HG03432 (cell line): ENCODE measurements at regions not wholly inside any gene's neighbourhood (a gene's known extent, or its start where the extent isn't known, plus 50 kb on each side); places are given as distances from the start of the nearest gene placed in this dataset.
A peak's percentile ranks its signal among the peaks of the same experiment; 100 is the strongest.

Source experiments
- ATAC-seq: cut with Tn5 transposase; IDR thresholded peaks from one replicate; pipeline ENCODE4 v1.9.1; 2021; ENCODE audit warnings: mild to moderate bottlenecking, moderate library complexity; ENCODE audit not compliant: unreplicated experiment

DNA sequence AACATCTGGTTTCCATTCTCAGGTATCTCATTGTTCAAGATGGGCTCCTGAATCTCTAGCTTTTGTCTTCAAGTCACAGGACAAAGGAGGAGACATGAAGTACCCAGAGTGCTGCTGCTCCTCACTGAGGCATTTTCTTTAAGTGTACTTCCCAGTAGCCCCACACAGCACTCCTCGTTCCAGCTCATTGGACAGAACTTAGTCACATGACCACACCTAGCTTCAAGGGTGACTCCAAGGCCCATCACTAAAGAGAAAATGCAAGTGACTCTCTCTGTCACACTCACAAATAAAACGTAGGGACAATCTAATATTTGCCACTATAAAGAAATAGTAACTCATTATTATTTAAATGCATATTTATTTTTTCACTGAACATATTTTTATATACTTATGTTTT, 58.3 kb upstream of the NEUROD6 start:
- ATAC-seq, result no peak

DNA sequence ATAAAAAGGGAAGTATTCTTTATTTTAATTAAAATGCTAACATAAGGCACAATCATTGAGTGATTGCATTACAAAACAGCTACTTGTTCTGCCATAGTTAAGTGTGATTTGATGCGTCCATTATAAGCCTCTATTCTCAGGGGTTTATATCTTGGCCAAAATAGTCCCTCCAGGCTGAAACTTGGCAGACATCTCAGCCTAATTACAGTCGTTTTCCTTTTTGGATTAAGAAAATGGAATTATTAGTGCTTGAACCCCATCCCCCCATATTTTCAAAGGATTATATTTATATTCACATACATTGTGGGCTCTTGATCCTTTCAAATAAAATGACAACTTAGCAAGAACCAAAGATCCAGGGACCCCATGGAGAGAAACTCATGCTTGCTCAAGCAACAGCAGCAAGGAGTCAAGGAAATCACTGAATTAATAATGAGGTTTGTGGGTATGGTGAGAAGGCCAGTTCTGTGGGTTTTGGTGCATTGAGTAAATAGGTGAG, 66.7 kb upstream of the NEUROD6 start:
- ATAC-seq, result no peak

DNA sequence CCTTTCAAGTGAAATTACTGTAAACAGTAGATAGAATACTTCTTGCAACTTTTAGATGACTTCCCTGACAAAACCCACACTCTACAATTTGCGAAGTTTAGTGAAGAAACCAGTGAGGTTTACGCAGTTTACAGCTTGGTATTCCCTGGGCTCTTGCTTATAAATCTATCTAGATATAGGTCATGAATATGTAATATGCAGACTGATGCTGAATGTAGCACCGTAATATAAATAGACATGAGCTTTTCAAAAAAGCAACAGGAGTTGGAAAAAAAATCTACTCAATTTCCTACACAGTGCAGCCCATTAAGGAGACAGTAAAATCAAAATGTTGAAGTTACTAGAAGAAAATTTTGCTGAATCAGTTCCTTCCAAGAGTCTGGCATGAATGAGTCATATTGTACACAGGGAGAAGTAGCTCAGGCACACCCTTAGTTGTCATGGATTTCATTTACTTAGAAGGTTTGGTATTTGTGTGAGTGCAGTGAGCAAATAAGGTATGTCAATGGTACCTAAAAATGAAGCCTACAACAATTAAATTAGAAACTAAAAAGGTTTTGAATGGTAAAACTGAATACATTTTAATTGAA, 67.7 kb upstream of the NEUROD6 start:
- ATAC-seq, result no peak

DNA sequence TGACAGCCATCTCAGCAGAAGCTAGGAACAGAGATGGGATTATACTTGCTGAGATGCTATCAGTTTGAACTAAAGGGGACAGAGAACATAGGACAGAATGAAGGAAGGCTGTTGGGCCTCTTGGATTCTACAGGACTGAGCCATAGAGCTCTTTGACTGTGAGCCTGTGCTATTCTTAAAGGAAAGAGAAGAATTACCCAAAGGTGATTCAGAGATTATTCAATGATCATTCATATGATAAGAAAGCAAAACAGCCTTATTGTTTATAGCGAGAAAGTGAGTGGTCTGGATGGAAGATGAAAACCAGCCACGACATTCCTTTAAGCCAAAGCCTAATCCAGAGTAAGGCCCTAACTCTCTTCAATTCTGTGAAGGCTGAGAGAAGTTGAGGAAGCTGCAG, 69.7 kb upstream of the NEUROD6 start:
- no peak for ATAC-seq

DNA sequence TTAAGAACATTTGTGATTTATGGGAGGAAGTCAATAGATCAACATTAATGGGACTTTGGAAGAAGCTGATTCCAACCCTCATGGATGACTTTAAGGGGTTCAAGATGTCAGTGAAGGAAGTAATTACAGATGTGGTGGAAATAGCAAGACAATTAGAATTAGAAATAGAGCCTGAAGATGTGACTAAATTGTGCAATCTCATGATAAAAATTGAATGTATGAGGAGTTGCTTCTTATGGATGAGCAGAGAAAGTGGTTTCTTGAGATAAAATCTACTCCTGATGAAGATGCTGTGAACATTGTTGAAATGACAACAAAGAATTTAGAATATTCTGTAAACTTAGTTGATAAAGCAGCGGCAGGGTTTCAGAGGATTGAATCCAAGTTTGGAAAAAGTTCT, 70.9 kb upstream of the NEUROD6 start:
- ATAC-seq, result no peak

DNA sequence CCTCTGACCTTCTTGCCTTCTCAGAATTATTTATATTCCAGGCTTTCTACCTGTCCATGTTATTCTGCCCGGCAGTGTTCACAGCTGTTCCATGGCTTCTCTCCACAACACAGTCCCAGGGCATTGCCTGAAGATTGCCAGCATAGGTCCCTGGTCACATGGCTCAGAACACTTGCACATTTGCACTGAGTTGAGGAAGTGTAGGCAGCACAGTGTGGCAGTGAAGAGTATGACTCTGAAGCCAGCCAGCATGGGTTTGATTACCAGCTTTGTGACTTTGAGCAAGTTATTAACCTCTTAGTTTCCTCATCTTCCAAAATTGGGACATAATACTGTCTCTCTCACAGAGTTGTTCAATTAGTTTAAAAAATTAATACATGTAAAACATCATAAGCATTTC, 73.2 kb upstream of the NEUROD6 start:
- no peak for ATAC-seq

DNA sequence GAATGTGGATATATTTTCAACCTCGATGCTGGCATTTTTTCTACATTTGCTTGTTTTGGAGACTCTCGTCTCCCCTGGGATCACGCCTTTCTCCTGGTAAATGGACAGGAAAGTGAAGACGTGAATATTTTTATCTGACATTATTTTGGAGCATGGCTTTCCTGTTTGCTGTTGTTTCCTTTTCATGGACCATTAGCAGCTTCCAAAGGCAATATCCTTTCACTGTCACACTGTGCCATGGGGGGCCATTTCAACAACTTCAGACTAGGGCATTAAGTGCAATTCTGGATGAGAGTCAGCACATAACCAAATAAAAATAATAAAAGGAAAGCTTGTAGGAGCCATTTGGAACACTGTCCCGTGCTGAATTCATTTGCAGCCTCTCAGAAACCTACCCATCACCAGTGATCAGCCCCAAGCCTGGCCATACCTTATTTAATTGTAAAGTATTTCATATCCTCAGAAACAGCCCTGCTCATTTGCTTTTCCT, 75.9 kb upstream of the NEUROD6 start:
- ATAC-seq, result no peak

DNA sequence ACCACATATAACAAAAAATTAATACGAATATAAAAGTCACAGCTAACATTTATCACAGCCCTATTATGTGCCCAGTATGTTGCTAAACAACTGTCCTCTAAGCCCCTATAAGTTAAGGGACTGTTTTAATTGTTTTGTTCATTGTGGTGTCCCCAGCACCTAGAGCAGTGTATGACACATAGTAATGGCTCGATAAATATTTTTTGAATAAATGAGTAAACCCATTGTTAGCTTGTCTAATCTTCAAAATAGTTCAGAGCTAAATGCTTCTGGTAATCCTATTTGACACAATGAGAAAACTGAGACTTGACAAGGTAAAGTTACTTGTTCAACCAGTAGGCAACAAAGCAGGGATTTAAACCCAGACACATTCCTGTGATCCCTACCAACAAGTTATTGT, 78.4 kb upstream of the NEUROD6 start:
- ATAC-seq, result no peak

DNA sequence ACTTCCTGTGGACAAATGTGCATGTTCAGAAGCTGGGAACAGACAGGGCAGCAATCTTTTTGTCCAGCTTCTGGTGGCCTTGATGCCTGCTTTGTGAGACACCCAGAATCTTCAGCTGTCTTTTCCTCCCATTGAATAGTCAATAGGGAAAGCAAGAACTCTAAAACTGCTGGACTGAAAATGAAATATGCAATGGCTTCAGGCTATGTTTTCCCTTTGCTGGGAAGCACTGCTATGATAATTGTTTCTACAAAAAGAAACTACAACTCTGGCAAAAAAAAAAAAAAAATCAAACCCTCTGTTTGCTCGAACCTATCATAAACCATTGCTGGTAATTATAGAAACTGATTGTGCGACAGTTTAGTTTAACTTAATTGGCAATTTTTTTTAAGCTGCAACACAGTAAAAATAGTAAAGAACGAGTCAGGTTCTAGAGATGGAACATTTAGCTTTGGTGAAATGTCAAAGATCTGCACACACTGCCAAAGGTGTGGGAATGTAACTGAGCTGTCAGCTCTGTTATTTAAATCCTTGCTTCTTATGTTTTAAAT, 79.1 kb upstream of the NEUROD6 start:
- no peak for ATAC-seq

DNA sequence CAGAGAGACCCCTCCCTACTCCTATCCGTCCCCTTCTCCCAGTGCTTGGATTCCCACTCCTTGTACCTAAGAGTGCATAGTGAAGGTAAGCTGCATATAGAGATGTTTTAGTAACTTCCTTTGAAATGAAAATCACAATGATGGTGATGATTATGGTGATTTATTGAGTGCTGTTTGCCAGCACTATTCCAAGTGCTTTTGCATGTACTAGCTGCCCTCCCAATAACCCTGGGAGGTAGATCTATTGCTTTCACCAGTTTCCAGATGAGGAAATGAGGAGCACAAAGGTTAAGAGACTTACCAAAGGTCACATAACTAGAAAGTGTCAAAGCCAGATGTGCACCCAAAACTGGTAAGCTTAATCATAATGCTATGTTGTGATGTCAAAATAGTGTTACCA, 80.4 kb upstream of the NEUROD6 start:
- ATAC-seq, result no peak

DNA sequence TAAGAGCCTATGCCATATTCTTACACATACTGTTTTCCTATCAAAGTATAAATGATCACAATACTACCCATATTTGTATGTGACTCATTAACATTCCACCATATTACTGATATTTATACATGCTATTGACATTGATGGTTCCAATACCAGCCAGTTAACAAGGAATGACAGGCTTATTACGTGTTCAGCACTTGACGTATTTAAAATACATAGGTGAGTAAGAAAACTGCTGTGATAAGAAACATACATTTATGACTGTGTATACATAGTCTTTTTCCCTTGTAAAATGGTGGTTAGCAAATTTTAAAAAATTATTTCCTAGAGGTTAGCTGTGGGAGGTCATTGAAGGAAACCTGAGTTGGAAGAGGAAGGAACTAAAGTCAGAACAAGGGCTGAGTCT, 81.1 kb upstream of the NEUROD6 start:
- ATAC-seq, result no peak

DNA sequence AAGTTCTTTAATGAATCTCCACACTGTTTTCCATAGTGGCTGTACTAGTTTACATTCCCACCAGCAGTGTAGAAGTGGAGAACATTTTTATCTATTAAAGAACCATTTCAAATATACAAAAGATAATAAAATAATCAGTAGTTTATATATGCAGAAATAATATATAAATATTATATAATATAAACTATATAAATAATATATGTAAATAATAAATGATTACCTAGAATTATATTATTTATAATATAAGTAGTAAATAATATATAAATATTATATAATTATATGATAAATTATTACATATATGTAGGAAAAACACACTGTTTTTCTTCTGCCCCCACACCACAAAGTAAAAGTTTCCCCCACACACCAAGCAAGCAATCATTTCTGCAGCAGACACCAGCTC, 83.5 kb upstream of the NEUROD6 start:
- no peak for ATAC-seq

DNA sequence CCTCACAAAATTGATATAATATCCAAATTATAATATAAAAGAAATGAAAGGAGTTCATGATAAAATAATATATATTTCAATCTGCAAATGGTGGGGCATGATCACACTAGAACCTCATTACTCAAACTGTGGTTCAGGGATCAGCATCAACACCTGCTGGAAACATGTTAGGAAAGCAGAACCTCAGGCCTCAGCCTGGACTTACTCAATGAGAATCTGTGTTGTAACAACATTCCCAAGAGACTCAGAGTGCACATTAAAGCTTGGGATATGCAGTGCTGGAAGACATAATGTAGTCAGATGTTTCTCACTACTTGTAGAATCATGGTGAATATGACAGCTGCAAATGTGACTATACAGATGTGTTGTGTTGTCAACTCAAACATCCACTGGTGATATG, 81.7 kb upstream of the ITPRID1 start:
- ATAC-seq, result no peak

DNA sequence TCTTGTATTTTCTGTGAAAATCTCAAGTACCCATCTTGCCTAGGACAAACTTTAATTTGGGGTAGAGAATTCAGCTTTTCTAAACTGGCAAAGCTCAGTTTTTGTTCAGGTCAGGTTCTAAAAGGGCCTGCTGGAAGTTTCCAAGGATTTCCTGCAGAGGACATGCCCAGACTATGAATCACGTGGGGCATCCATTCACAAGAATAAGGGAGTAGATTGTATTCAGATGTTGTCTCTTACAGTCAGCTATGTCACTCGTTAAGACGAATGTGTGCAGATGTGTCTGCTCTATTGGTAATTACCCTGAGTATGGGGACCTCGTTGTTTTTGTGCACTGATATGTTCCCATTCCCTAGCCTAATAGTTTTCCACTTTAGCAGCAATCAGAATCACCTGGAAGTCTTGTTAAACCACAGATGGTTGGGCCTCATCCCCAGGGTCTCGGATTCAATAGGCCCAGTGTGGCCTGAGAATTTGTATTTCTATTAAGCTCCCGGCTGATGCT, 81.0 kb upstream of the ITPRID1 start:
- ATAC-seq, result no peak

DNA sequence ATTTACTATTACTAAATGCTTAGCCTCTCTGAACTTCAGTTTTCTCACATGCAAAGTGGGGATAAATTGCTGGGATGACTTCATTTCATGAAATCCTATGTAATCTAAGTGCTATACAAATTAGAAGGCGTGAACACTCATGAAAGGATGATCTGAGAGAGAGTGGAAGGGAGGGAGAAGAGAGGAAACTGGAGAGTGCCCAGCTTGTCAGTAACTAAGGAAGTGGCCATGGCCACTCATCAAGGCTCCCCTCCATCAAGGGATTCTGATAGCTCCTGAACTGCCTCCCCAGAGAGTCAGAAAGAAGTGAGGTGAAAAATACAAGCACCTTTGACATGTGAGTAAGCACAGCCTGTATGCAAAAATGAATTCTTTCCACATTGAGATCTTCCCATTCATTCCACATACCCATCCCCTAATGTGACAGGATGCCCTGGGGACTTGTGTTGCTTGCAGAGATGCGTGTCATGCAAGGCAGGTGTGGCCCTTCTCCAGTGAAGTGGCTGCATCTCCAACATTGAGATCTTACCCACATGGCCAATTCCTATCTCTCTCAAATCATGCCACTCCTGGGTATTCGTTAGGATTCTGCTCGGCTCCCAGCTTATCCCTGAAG, 76.5 kb upstream of the ITPRID1 start:
- ATAC-seq, result no peak

DNA sequence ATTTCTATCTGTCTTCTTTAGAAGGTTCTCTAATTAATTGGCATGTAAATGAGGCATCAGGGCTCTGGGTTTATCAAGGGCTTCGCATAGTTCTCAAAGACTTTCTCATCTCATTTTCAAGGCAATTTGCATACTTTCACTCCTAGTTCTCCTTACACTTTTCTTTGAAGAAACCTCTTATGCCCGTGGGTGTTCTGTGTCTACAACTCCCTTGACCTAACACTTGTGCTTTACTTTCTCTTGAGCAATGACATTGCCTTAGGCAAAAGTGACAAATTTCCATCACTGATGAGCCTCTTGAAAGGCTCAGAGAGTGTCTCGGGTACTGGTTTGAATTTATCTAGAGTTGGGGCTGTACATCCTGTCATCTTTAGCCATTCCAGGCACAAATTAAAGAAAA, 74.7 kb upstream of the ITPRID1 start:
- ATAC-seq, result no peak

DNA sequence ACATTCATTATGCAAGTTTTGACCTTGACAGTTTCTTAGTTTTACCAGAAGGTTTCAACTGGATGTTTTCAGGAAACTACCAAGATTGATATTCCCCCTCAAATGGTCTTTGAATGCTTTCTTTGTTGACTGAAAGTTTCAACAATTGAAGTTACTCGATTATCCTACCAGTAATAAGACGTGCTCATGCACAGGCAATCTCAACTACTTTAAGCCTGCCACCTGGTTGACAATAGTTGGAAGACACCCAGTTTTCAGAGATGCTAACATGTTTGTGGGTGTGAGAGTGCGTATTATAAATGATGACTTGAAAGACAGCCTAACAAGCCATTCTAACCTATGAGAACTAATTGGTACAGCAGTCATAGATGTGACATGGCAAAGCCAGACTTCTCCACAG, 73.4 kb upstream of the ITPRID1 start:
- no peak for ATAC-seq

DNA sequence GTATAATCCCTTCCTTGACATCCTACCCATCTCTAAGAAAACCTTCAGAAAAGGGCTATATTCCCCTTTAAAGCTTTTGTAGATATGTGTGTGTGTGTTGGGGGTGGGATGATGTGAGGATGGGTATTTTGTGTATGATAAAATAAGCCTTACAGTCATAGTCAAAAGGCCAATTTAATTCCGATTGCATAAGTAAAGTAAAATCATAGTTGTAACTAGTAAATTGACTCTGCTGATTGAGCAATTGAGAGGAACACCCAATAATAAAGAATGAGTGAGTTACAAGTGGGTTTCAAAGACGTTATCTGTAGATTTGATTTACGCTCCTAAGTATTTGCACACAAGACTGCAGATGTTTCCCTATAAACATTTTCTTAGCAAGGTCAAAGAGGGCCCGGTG, 71.3 kb upstream of the ITPRID1 start:
- ATAC-seq, result no peak

DNA sequence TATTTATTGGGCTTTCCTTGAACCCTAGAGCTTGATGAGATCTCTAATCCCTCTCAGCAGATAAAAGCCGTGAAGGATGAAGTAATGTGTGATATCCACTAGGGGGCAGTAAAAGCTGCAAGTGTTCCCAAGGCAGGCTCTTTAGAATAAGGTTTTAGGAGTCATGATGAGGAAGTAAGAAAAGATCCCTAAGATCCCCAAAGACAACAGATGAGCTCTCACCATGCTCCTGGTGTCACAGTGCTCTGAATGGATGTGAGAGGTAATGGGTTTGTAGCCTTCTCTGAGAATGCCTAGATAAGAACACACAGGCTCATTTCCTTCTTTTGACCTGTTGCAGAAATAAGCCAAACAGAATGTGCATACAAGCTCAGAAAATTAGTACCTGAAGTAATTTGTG, 70.4 kb upstream of the ITPRID1 start:
- ATAC-seq, result peak; percentile 79

DNA sequence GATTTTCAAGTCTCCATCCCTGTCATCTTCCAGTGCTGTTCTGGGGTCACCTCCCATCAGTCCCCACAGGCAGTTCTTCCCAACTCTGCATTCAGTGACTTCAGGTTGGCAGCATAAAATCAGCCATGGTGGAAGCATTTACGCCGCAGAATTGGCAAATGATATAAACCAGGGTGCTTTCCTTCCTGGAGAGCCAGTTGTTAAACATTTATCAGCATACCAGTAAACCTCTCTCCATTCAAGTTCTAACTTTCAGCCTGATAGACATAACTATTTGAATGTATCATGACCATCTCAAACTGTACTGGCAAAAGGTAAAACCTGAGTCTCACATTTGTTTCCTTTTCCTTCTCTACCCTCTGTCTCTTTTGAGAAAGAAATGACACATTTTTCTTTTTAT, 69.7 kb upstream of the ITPRID1 start:
- no peak for ATAC-seq

DNA sequence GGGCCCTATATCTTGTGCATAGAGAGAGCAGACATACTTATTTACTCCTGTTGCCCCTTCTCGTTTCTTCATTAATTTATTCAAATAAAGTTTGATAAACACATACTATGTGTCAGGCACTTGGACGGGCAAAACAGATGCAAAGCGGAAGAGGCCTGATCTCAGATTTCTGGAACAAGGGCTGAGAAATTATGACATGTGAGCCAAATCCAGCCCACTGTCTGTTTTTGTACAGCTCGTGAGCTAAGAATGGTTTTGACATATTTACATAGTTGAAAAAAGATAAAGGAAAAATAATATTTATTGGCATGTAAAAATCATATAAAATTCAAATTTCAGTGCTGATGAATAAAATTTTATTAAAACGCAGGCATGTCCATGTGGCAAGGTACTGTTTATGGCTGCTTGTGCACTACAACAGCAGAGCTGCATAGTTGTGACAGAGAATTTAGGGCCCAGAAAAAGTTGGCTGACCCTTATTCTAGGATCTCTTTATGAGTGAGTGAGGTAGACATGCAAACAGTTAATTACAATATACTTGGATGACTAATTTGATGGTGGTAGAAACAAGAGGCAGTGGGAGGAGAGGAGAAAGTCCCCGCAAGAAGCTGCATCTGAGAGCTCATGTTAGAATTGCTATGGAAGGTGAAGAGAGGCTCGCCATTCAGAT, 68.1 kb upstream of the ITPRID1 start:
- ATAC-seq, result no peak

DNA sequence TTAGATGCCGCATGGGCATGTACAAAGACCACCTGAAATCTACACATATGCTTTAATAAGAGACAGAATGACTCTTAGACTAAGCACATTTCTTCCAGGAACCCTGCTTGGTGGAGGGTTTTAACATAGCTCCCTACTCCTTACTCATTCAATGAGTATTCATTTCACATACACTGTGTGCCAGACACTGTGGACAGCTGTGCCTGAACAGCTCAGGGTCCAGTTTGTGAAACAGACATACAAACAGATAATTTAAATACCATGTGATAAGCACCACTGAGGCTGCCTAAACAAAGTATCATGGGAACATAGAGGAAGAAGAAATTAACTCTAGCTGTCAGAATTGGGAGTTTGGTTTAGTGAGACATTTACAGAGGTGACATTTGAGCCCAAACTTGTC, 65.2 kb upstream of the ITPRID1 start:
- ATAC-seq, result no peak
